HEK293 (cell line): ENCODE measurements at regions not wholly inside any gene's neighbourhood (a gene's known extent, or its start where the extent isn't known, plus 50 kb on each side); places are given as distances from the start of the nearest gene placed in this dataset.

Experiments
- CTCF ChIA-PET: fragments of 350-600 bp; formaldehyde crosslinking; extraction: SDS; loops from one replicate; lab custom pipeline; 2021; ENCODE audit warnings: antibody characterized with exemption; lab: Yijun Ruan, JAX
- POLR2A ChIA-PET: fragments of 300-600 bp; formaldehyde crosslinking; extraction: SDS; loops from one replicate; lab custom pipeline; 2020; ENCODE audit warnings: antibody characterized with exemption, inconsistent platforms; lab: Yijun Ruan, JAX
- H3K27ac ChIP-seq: fragments of 200-500 bp; sonication (Bioruptor generic); 2 replicates; pipeline ENCODE4 v1.5.1; 2014; ENCODE audit warnings: low read depth, low read length, control low read depth, inconsistent platforms; ENCODE audit errors: extremely low read depth
- H3K36me3 ChIP-seq, 2 experiments: fragments of 200-500 bp in 1 of 2; sonication (Bioruptor generic) in 1 of 2; 1 replicate in 1 of 2; 2 replicates in 1 of 2; pipeline ENCODE4 v1.5.1; 2014 to 2017; ENCODE audit warnings: inconsistent platforms in 2 of 2, low read length in 2 of 2; ENCODE audit not compliant: control insufficient read depth in 2 of 2, insufficient read depth in 1 of 2
- H3K4me1 ChIP-seq: fragments of 200-500 bp; sonication (Bioruptor generic); 2 replicates; pipeline ENCODE4 v1.5.1; 2014; ENCODE audit warnings: mild to moderate bottlenecking, low read length, inconsistent platforms; ENCODE audit not compliant: control insufficient read depth, insufficient read depth
- H3K4me3 ChIP-seq: 2 replicates; pipeline ENCODE4 v1.5.1; 2011; ENCODE audit warnings: low read depth, mild to moderate bottlenecking, control low read depth, low read length, moderate library complexity
- H3K9me3 ChIP-seq: fragments of 200-500 bp; sonication (Bioruptor generic); 2 replicates; pipeline ENCODE4 v1.5.1; 2014; ENCODE audit warnings: low read depth, low read length, inconsistent platforms; ENCODE audit not compliant: control insufficient read depth, insufficient read depth
- BCL11B ChIP-seq: fragments of 450-650 bp; formaldehyde crosslinking; IDR thresholded peaks from 2 replicates; pipeline ENCODE4 v1.5.1; 2016; ENCODE audit warnings: low read depth, missing biosample characterization, missing genetic modification characterization
- HOXA7 ChIP-seq: sonication (generic); formaldehyde crosslinking; IDR thresholded peaks from 2 replicates; pipeline ENCODE4 v1.8.1; 2022; ENCODE audit warnings: missing genetic modification reagents, borderline replicate concordance
- KLF1 ChIP-seq: fragments of 450-650 bp; formaldehyde crosslinking; IDR thresholded peaks from 2 replicates; pipeline ENCODE4 v1.5.1; 2016; ENCODE audit warnings: missing biosample characterization, missing genetic modification characterization
- KLF10 ChIP-seq: fragments of 450-650 bp; IDR thresholded peaks from 2 replicates; pipeline ENCODE4 v1.5.1; 2018; ENCODE audit warnings: missing biosample characterization, mild to moderate bottlenecking, missing genetic modification characterization
- MZF1 ChIP-seq: fragments of 450-650 bp; formaldehyde crosslinking; IDR thresholded peaks from 2 replicates; pipeline ENCODE4 v1.5.1; 2017; ENCODE audit warnings: missing biosample characterization, missing genetic modification characterization, borderline replicate concordance
- PATZ1 ChIP-seq: fragments of 450-650 bp; formaldehyde crosslinking; IDR thresholded peaks from 2 replicates; pipeline ENCODE4 v1.5.1; 2016; ENCODE audit warnings: missing biosample characterization, missing genetic modification characterization
- SCRT2 ChIP-seq: fragments of 450-650 bp; formaldehyde crosslinking; IDR thresholded peaks from 2 replicates; pipeline ENCODE4 v1.5.1; 2016; ENCODE audit warnings: missing biosample characterization, missing genetic modification characterization
- ZBTB10 ChIP-seq: fragments of 450-650 bp; formaldehyde crosslinking; IDR thresholded peaks from 2 replicates; pipeline ENCODE4 v1.5.1; 2016; ENCODE audit warnings: missing biosample characterization, missing genetic modification characterization
- ZBTB48 ChIP-seq: fragments of 450-650 bp; formaldehyde crosslinking; IDR thresholded peaks from 2 replicates; pipeline ENCODE4 v1.5.1; 2016; ENCODE audit warnings: missing biosample characterization, missing genetic modification characterization
- ZBTB6 ChIP-seq: fragments of 450-650 bp; formaldehyde crosslinking; IDR thresholded peaks from 2 replicates; pipeline ENCODE4 v1.5.1; 2017; ENCODE audit warnings: missing biosample characterization, missing genetic modification characterization
- ZNF132 ChIP-seq: fragments of 450-650 bp; formaldehyde crosslinking; IDR thresholded peaks from 2 replicates; pipeline ENCODE4 v1.5.1; 2017; ENCODE audit warnings: missing biosample characterization, missing genetic modification characterization, borderline replicate concordance
- ZNF184 ChIP-seq: fragments of 450-650 bp; IDR thresholded peaks from 2 replicates; pipeline ENCODE4 v1.5.1; 2018; ENCODE audit warnings: missing biosample characterization, mild to moderate bottlenecking, missing genetic modification characterization
- ZNF335 ChIP-seq: fragments of 450-650 bp; formaldehyde crosslinking; conservative IDR thresholded peaks from 2 replicates; pipeline ENCODE4 v1.5.1; 2016; ENCODE audit warnings: missing biosample characterization, missing genetic modification characterization
- ZNF366 ChIP-seq: fragments of 450-650 bp; formaldehyde crosslinking; conservative IDR thresholded peaks from 2 replicates; pipeline ENCODE4 v1.5.1; 2016; ENCODE audit warnings: missing biosample characterization, missing genetic modification characterization
- ZNF521 ChIP-seq: fragments of 450-650 bp; formaldehyde crosslinking; IDR thresholded peaks from 2 replicates; pipeline ENCODE4 v1.5.1; 2017; ENCODE audit warnings: missing biosample characterization, mild to moderate bottlenecking, missing genetic modification characterization
- ZNF544 ChIP-seq: fragments of 450-650 bp; formaldehyde crosslinking; IDR thresholded peaks from 2 replicates; pipeline ENCODE4 v1.5.0; 2017; ENCODE audit warnings: missing biosample characterization, missing genetic modification characterization
- ZNF639 ChIP-seq: fragments of 450-650 bp; formaldehyde crosslinking; IDR thresholded peaks from 2 replicates; pipeline ENCODE4 v1.5.1; 2016; ENCODE audit warnings: missing biosample characterization, missing genetic modification characterization
- ZNF645 ChIP-seq: fragments of 450-650 bp; formaldehyde crosslinking; IDR thresholded peaks from 2 replicates; pipeline ENCODE4; 2016; ENCODE audit warnings: missing biosample characterization, missing genetic modification characterization
- ZNF660 ChIP-seq: fragments of 450-650 bp; IDR thresholded peaks from 2 replicates; pipeline ENCODE4 v1.5.1; 2018; ENCODE audit warnings: missing biosample characterization, mild to moderate bottlenecking, missing genetic modification characterization
- ZSCAN16 ChIP-seq: fragments of 450-650 bp; formaldehyde crosslinking; IDR thresholded peaks from 2 replicates; pipeline ENCODE4 v1.5.1; 2016; ENCODE audit warnings: missing biosample characterization, missing genetic modification characterization

- TF ChIP-seq ZNF366 (tag by site-specific recombination) = no peak
- no peak for TF ChIP-seq ZBTB48 (tag by site-specific recombination)
- TF ChIP-seq KLF10 (tag by site-specific recombination) = no peak
- TF ChIP-seq ZNF521 (tag by site-specific recombination) = no peak
- no peak for TF ChIP-seq ZBTB10 (tag by site-specific recombination)
- TF ChIP-seq ZNF132 (tag by site-specific recombination) = no peak
- no peak for TF ChIP-seq ZNF639
- no peak for TF ChIP-seq PATZ1
- no peak for TF ChIP-seq ZNF184
- TF ChIP-seq, all 188 proteins: peak for 0
- H3K9me3 ChIP-seq = no peaks in the 10 kb centered on the region
- CTCF ChIA-PET = interaction anchor here (0.5 to 0.7 kb wide), 2 partner anchors 508 to 679 kb away, joined by 3 read pairs; no protein-coding TSS in a partner anchor
- no peak overlapping the region for H3K27ac ChIP-seq
- POLR2A ChIA-PET = interaction anchor here (0.7 kb wide), 1 partner anchor 356 kb away, joined by 4 read pairs; no protein-coding TSS in a partner anchor
- no peaks in the 10 kb centered on the region for H3K36me3 ChIP-seq
- H3K4me3 ChIP-seq = no peak overlapping the region
- H3K4me1 ChIP-seq = no peaks in the 10 kb centered on the region
These were observed 218.7 kb upstream of the BLID start for GRCh38 chr11:122334546-122335339.

GRCh38 chr11:122333467-122333866, 217.5 kb upstream of the BLID start:
- POLR2A ChIA-PET = no interaction called here
- TF ChIP-seq KLF1 = no peak
- no peak for TF ChIP-seq ZBTB48 (tag by site-specific recombination)
- no peak for TF ChIP-seq HOXA7 (CRISPR knock-in tag)
- no peak for TF ChIP-seq ZNF544 (tag by site-specific recombination)
- no peak for TF ChIP-seq ZBTB6
- TF ChIP-seq BCL11B = no peak
- no peak for TF ChIP-seq ZSCAN16
- TF ChIP-seq MZF1 (tag by site-specific recombination) = no peak
- no peak for TF ChIP-seq ZNF335
- TF ChIP-seq SCRT2 (tag by site-specific recombination) = no peak
- no peak for TF ChIP-seq ZNF645 (tag by site-specific recombination)
- no peak for TF ChIP-seq ZNF660 (tag by site-specific recombination)
- TF ChIP-seq, all 188 proteins: peak for 0
- CTCF ChIA-PET = no interaction called here

More at GRCh38 chr11:122333467-122333866, 217.5 kb upstream of the BLID start:
- Histone ChIP-seq H3K4me1 (no peaks in the 10 kb centered on the region), H3K4me3 (no peak overlapping the region), H3K27ac (no peak overlapping the region), H3K9me3 (no peaks in the 10 kb centered on the region), H3K36me3 (no peaks in the 10 kb centered on the region)
